ENCODE measurements at regions not wholly inside any gene's neighbourhood (a gene's known extent, or its start where the extent isn't known, plus 50 kb on each side); places are given as distances from the start of the nearest gene placed in this dataset.

- no peaks in the 10 kb centered on the region for H4K20me1 ChIP-seq (ENCODE audit: insufficient read depth)
- no peaks in the 10 kb centered on the region for H3K4me1 ChIP-seq (ENCODE audit: control insufficient read depth in 1 of 2, insufficient read depth in 2 of 2, low read depth in 1 of 2, low read length in 1 of 2)
- no peak for DNase-seq
- H3K27ac ChIP-seq (ENCODE audit: low read depth in 2 of 2, low read length in 1 of 2): no peak overlapping the region
- H3F3A ChIP-seq (replicated peaks; ENCODE audit: insufficient read depth): peaks cover 8% of the 10 kb centered on the region
- H2AFZ ChIP-seq (ENCODE audit: low read depth): no peak overlapping the region
- no peaks in the 10 kb centered on the region for H3K79me2 ChIP-seq (ENCODE audit: insufficient read depth)
- ChIA-PET CTCF (no interaction called here), POLR2A (no interaction called here)
- H3K9ac ChIP-seq: no peak overlapping the region
- H3K9me3 ChIP-seq: no peaks in the 10 kb centered on the region
- WGBS (ENCODE audit: low lambda C conversion rate): 83% methylated on average over 6 of the region's 6 CpGs
- no peaks in the 10 kb centered on the region for H3K9me2 ChIP-seq
- no peaks in the 10 kb centered on the region for H3K36me3 ChIP-seq (replicated peaks in 1 of 2; ENCODE audit: control insufficient read depth in 1 of 2, insufficient read depth in 2 of 2, low read length in 1 of 2)
- H3K4me3 ChIP-seq (ENCODE audit: low read depth in 2 of 2, low read length in 1 of 2): no peak overlapping the region
- TF ChIP-seq USF1 (IDR thresholded peaks at IDR 0.05; ENCODE audit: borderline replicate concordance, low read depth) (no peak), NRF1 (IDR thresholded peaks at IDR 0.05; ENCODE audit: low read depth, low read length) (no peak), MEF2A (IDR thresholded peaks at IDR 0.05; ENCODE audit: borderline replicate concordance, low read depth) (no peak)
- H3K4me2 ChIP-seq: 0 out of 2 replicates have a peak overlapping the region, but pooled peaks have one; percentile 11
- H3K27me3 ChIP-seq (ENCODE audit: insufficient read depth): no peaks in the 10 kb centered on the region
These were observed 206.3 kb downstream of the THBS2 start for GRCh38 chr6:169047345-169047744.

GRCh38 chr6:169046483-169047192 lies 207.0 kb downstream of the THBS2 start:
- H3K9me2 ChIP-seq: no peaks in the 10 kb centered on the region
- H2AFZ ChIP-seq (ENCODE audit: low read depth): peak overlapping the region; percentile 42; the same call in 1 of the 2 replicates
- H3K27ac ChIP-seq (ENCODE audit: low read depth in 2 of 2, low read length in 1 of 2): peak overlapping the region in 1 of 2 experiments; percentile 47; a peak in 2 of 4 replicates
- 48% methylated on average over 10 of the region's 10 CpGs for WGBS (ENCODE audit: low lambda C conversion rate)
- no peaks in the 10 kb centered on the region for H3K79me2 ChIP-seq (ENCODE audit: insufficient read depth)
- ChIA-PET POLR2A (no interaction called here), CTCF (no interaction called here)
- no peaks in the 10 kb centered on the region for H4K20me1 ChIP-seq (ENCODE audit: insufficient read depth)
- no peak for DNase-seq
- H3K4me1 ChIP-seq (ENCODE audit: control insufficient read depth in 1 of 2, insufficient read depth in 2 of 2, low read depth in 1 of 2, low read length in 1 of 2): no peaks in the 10 kb centered on the region
- H3K9me3 ChIP-seq: no peaks in the 10 kb centered on the region
- no peak overlapping the region for H3K4me3 ChIP-seq (ENCODE audit: low read depth in 2 of 2, low read length in 1 of 2)
- H3F3A ChIP-seq (replicated peaks; ENCODE audit: insufficient read depth): peaks cover 8% of the 10 kb centered on the region
- no peak overlapping the region for H3K9ac ChIP-seq
- no peaks in the 10 kb centered on the region for H3K36me3 ChIP-seq (replicated peaks in 1 of 2; ENCODE audit: control insufficient read depth in 1 of 2, insufficient read depth in 2 of 2, low read length in 1 of 2)
- peak overlapping the region; percentile 11; the same call in 1 of the 2 replicates for H3K4me2 ChIP-seq
- no peaks in the 10 kb centered on the region for H3K27me3 ChIP-seq (ENCODE audit: insufficient read depth)
- no peak for TF ChIP-seq RFX5 (IDR thresholded peaks at IDR 0.05; ENCODE audit: low read length)
- TF ChIP-seq TAF1 (IDR thresholded peaks at IDR 0.05; ENCODE audit: borderline replicate concordance, low read depth, low read length): no peak
- TF ChIP-seq POLR2AphosphoS5 (IDR thresholded peaks at IDR 0.05; ENCODE audit: low read depth, low read length): no peak
- TF ChIP-seq SIN3A (IDR thresholded peaks at IDR 0.05; ENCODE audit: borderline replicate concordance, low read depth, low read length): no peak
- TF ChIP-seq TEAD4 (IDR thresholded peaks at IDR 0.05; ENCODE audit: borderline replicate concordance, insufficient read depth): no peak
- no peak for TF ChIP-seq SMC3 (IDR thresholded peaks at IDR 0.05; ENCODE audit: low read depth, low read length)
- TF ChIP-seq FOSL2 (IDR thresholded peaks at IDR 0.05; ENCODE audit: borderline replicate concordance, low read depth): peak; percentile 67; the same call in 1 of the 2 replicates
- TF ChIP-seq USF2 (IDR thresholded peaks at IDR 0.05; ENCODE audit: borderline replicate concordance, low read depth, low read length): no peak
- no peak for TF ChIP-seq RAD21 (IDR thresholded peaks at IDR 0.05; ENCODE audit: low read length)
- no peak for TF ChIP-seq USF1 (IDR thresholded peaks at IDR 0.05; ENCODE audit: borderline replicate concordance, low read depth)
- peak; percentile 84; the same call in 1 of the 2 replicates for TF ChIP-seq NFIC (IDR thresholded peaks at IDR 0.05; ENCODE audit: borderline replicate concordance)
- TF ChIP-seq NRF1 (IDR thresholded peaks at IDR 0.05; ENCODE audit: low read depth, low read length): no peak
- no peak for TF ChIP-seq ZBTB33 (IDR thresholded peaks at IDR 0.05; ENCODE audit: borderline replicate concordance, low read depth)
- no peak for TF ChIP-seq EZH2phosphoT487 (IDR thresholded peaks at IDR 0.05; ENCODE audit: borderline replicate concordance, low read depth)
- TF ChIP-seq YY1 (IDR thresholded peaks at IDR 0.05; ENCODE audit: low read depth): peak; percentile 61; the same call in 1 of the 2 replicates
- no peak for TF ChIP-seq CTCF (IDR thresholded peaks at IDR 0.05)
- no peak for TF ChIP-seq FOXJ3 (CRISPR knock-in tag; IDR thresholded peaks at IDR 0.05)
- peak; percentile 57 for TF ChIP-seq JUND (IDR thresholded peaks at IDR 0.05)
- TF ChIP-seq EP300 (IDR thresholded peaks at IDR 0.05; ENCODE audit: borderline replicate concordance in 1 of 2, low read depth in 1 of 2, low read length in 1 of 2): peak in 1 of 2 experiments; percentile 33; a peak in 1 of 4 replicates
- no peak for TF ChIP-seq RXRA (IDR thresholded peaks at IDR 0.05; ENCODE audit: borderline replicate concordance, low read depth)
